GM18505 (cell line): ENCODE measurements at regions not wholly inside any gene's neighbourhood (a gene's known extent, or its start where the extent isn't known, plus 50 kb on each side); places are given as distances from the start of the nearest gene placed in this dataset.

Experiments used
- ATAC-seq: cut with Tn5 transposase; IDR thresholded peaks from one replicate; pipeline ENCODE4 v1.9.1; 2021; ENCODE audit not compliant: unreplicated experiment
- POLR2A ChIP-seq: IDR thresholded peaks from 4 replicates; pipeline ENCODE4 v1.6.1; 2011; ENCODE audit warnings: borderline replicate concordance; ENCODE audit not compliant: insufficient read depth, insufficient read length; ENCODE audit errors: extremely low read depth

DNA sequence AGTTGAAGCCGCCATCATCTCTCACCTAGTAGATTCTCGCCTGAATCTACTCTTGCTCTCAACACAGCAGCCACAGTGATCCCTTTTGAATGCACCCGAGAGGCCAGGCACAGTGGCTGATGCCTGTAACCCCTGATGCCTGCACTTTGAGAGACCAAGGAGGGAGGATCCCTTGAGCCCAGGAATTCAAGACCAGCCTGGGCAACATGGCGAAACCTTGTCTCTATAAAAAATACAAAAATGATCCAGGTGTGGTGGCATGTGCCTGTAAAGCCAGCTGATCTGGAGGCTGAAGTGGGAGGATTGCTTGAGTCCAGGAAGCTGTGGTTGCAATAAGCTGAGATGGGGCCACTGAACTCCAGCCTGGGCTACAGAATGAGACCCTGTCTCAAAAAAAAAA is 60.3 kb upstream of the EML4 start:
- no peak for TF ChIP-seq POLR2A
- no peak for ATAC-seq

DNA sequence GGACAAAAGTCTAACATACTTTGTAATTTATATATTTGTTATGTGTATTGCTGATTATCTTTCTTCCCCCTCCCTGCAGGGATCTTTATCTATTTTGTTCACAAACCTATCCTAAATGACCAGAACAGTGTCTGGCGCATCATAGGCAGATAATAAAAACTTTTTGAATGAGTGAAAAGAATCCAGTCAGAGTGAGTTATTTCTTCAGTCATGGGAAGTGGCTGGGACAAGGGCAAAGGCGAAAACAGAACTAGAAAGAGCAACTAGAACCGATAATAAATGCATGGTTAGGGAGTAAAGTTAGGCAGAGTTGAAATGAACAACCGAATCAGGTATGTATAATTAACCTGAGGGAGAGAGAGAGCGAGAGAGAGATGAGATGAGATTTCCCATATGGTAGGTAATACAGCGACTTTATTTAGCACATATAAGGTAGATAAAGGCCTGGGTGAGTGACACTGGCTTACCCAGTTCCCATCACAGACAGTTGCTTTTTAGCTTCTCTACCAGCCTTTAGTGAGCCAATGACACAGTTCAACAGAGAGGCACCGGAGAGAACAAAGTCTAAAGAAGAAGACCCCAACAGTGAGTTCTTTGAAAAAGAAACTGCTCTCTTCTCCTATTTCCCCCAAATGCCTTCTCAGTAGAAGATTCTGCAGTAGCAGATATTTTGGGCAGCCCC is 59.1 kb upstream of the EML4 start:
- no peak for ATAC-seq
- no peak for TF ChIP-seq POLR2A

DNA sequence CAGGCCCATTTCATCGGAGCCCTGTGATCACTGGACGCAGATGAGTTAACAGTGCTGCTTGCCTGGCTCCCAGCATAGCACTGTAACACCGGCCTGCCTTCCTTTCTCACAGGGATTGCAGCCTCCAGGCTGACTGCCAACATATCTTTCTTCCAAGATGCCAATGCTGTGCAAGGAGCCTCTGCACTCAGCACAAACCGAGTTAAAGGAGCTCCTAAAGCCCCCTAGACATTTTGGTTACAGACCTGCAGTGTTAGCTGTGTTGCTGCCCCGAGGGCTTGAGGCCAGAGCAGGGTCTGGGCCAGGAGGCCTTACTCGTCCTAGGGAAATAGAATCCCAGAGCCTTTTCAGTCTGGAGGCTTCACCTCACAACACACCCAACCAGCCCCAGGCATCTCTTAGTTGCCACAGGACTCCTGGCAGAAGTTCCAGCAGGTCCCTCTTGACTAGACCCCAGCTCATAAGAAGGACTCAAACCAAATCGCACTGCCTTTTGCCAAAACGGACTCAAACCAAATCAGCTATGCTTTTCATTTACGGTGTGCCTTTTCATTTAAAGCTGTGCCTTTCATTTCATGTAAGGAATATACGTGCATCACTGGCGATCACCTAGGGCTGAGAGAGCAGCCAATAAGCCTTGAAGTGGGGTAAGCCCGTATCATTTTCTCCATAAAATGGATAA is 58.4 kb upstream of the EML4 start:
- no peak for ATAC-seq
- TF ChIP-seq POLR2A: no peak

DNA sequence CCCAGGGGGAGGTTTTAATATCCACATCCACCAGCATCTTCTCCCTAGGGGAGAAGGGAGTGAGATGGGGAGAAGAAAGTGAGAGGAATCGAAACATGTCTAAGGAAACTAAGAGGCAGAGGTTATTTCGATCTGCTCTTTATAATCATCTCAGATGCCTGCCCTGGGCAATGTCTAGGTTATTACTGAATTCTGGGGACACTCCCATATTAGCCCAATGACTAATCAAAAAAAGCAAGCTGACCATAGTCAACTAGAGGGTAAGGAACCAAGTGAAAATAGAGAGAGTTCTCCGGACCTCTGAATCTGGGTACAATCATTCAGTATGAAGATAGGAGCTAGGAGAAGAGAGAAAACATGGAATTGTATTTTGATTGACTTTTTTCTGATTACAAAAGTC is 56.7 kb upstream of the EML4 start:
- ATAC-seq: no peak
- no peak for TF ChIP-seq POLR2A

DNA sequence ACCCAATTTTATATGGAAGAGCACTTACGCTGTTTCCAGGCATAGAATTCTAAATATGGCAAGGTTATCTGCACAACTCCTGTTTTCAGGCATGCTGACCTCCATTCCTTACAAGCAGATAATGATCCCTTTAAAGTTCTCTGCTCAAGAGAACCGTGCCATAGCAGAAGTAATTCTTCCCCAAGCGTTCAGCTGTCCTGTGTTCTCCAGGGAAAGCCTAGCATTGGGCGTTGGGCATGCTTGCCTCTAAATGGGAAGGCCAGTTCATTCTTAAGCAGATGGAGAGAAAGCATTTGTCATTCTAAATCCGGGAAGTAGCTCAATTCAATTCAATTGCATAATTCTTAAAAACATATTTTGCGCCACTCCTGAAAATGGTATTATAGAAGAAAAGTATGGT is 55.7 kb upstream of the EML4 start:
- ATAC-seq: no peak
- TF ChIP-seq POLR2A: no peak

DNA sequence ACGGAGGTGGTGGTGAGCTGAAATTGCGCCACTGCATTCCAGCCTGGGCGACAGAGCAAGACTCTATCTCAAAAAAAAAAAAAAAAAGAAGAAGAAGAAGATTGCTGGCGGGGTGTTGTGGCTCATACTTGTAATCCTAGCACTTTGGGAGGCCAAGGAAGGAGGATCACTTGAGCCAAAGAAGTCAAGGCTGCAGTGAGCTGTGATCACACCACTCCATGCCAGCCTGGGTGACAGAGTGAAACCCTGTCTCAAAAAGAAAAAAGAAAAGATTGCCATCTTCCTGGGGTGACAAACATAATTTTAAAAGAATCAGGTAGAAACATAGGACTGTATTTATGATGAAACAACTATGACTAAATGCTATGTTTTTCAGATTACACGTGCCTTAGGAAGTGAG is 55.1 kb upstream of the EML4 start:
- ATAC-seq: no peak
- TF ChIP-seq POLR2A: no peak

DNA sequence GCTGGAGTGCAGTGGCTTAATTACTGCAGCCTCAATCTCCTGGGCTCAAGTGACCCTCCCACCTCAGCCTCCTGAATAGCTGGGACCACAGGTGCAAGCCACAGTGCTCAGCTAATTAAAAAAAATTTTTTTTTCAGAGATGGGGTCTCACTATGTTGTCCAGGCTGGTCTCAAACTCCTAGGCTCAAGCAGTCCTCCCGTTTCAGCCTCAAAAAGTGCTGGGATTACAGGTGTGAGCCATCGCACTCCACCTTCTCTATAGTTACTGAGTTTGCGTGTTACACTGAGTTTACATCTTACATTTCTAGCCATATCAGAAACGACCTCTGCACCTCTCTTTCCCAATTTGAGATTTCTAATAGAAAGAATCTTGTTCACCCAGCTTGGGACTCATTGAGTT is 53.6 kb upstream of the EML4 start:
- no peak for ATAC-seq
- no peak for TF ChIP-seq POLR2A

DNA sequence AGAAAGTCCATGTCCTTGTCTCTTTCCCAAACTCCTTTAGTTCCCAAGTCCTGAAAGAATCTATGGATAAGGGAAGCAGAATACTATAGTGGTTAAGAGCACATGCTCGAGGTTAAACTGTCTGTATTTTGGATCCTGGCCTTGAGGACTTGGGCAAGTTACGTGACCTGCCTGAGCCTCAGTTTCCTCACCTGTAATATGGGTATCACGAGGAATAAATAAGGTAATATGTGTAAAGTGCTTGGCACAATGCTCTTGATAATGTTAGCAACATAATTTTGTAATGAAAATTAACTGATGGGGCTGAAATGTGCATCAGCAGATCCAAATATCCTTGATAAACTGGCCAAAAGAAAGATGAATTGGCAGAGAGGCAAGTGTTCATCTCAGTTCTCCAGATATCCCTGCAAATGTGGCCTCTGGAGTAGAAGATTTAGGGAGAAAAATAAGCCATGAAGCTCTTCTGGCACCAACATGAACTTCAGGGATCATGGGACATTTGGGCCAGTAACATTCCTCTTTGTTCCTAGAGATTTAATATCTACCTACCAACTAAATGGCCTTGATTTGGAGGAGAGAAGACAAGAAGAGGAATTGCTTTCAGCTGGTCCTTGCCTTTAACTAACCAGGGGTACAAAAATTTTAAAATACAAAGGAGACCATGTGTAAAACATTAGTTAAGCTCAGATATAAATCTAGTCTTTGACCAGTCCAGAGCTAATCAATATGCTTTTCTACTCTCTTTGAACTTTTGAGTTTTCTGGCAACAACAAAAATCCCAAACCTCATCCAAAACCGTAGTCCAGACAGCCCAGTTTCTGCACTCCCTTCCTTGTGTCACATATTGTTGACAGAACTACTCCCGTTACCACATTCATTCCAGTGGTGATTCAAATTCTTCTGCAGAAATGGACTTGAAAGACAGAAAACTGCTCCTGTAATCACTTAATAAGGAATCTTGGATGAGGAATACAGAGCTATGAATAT is 52.7 kb upstream of the EML4 start:
- TF ChIP-seq POLR2A: no peak
- no peak for ATAC-seq

DNA sequence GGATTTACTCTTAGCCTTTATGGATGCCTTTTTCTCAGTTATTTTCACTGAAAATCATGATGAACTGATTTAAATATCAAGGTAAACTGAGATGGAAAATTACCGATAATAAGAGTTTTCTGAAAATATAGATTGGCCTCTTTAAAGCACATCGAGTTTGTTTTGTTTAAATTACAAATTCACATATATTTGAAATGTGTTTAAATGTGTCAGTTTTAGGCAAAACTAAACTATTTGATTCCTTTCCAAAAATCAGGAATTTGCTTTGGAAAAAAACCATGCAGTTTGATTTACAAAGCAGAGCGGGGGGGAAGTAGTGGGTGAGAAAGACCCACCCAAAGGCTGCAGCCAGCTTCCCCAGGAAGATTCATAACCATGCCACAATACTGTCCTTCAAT is 52.0 kb upstream of the EML4 start:
- ATAC-seq: no peak
- no peak for TF ChIP-seq POLR2A

DNA sequence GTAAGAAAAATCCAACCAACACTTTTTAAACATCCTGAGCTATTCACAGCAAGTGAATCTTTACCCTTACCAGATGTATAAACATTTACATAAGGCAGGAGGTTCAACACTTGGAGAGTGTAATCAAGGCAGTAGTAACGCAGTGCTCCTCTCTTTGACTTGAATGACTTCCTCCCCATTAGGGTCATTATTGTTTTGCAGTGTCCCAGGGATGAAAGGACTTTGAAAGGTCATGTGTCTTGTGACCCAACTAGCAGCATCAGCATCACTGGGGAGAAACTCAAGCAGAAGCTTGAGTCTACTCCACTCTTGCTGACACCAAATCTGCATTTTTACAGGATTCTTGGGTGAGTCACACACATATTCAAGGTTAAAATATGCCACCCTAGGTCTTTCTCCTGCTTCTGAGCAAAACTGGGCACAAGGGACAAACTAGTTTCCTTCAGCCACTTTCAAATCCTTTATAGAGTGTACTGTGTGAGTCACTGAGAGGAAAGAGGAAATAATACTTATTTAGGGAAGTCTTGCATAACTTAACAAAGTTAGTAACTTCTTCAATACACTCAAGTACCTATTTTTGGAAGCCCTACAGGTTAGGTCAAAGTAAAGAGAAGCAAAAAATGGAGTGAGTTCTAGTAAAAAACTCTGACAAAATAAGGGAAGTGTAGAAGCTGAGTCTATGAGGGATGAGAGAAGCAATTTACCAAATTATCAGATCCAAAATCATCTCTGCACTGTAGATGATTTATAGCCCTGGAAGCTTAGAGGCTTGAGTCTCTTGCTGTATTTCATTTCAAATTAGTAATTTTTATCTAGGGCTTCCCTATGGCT is 51.0 kb upstream of the EML4 start:
- ATAC-seq: peak; percentile 87

DNA sequence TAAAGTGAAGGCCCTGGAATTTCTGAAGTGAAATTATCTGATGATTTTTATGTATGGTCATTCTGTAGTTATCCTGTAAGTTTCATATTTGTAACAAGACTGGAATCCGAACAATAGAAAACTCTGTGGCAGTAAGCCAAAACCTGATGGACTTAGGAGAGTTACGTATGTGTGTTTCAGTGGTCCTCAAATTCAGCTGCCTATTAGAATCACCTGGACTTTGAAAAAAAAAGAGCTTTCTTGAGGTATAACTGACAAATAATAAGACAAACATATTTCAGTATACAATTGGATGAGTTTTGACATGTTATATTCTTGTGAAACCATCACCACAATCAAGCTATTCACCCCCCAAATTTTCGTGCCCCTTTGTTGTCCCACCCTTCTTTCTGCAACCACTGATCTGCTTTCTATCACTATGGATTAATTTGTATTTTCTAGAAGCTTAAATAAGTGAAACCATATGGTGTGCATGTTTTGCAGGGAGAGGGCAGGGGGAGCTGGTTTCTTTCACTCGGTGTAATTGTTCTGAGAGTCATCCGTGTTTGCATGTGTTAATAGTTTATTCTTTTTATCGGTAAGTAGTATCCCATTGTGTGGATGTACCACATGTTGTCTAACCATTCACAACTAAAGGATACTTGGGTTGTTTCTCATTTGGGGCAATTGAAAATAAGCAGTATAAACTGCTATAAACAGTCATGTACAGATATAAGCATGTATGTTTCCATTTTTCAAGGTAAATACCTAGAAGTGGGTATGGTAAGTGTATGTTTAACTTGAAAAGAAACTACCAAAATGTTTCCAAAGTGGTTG is 50.2 kb upstream of the EML4 start:
- no peak for ATAC-seq

More for the DNA sequence above, 51.0 kb upstream of the EML4 start:
- TF ChIP-seq POLR2A: no peak

More for the DNA sequence above, 50.2 kb upstream of the EML4 start:
- no peak for TF ChIP-seq POLR2A
